IMR-90 (cell line): ENCODE measurements at regions not wholly inside any gene's neighbourhood (a gene's known extent, or its start where the extent isn't known, plus 50 kb on each side); places are given as distances from the start of the nearest gene placed in this dataset.

Experiments
- ATAC-seq: fragments of 200-7000 bp; cut with Tn5 transposase; 2 replicates; pipeline ENCODE4 v1.9.1; 2020; ENCODE audit warnings: low read depth, mild to moderate bottlenecking, moderate library complexity
- BruUV-seq: library from RNA; stranded (reverse); fragments of 400-500 nt; replicated peaks from 2 replicates; lab custom pipeline; 2021; lab: Mats Ljungman, UMichigan
- CTCF ChIA-PET: fragments of 300-600 bp; formaldehyde crosslinking; extraction: SDS; loops from one replicate; lab custom pipeline; 2021; ENCODE audit warnings: antibody characterized with exemption; lab: Yijun Ruan, JAX
- POLR2A ChIA-PET: fragments of 300-600 bp; sonication (Branson Sonifier 250); formaldehyde crosslinking; loops from one replicate; lab custom pipeline; 2022; ENCODE audit warnings: antibody characterized with exemption; ENCODE audit not compliant: unreplicated experiment; lab: Charles Lee
- DNase-seq: peaks from one replicate; pipeline ENCODE4 v3.0.0; 2013
- H2AFZ ChIP-seq: replicated peaks from 2 replicates; pipeline ENCODE3; 2013; ENCODE audit warnings: low read length, mild to moderate bottlenecking; ENCODE audit not compliant: poor library complexity
- H2AK5ac ChIP-seq: 2 replicates; pipeline ENCODE4 v1.6.1; 2013; ENCODE audit warnings: low read depth, low read length, inconsistent platforms
- H2AK9ac ChIP-seq: replicated peaks from 2 replicates; pipeline ENCODE3; 2013; ENCODE audit warnings: mild to moderate bottlenecking, low read depth, low read length, moderate library complexity; ENCODE audit not compliant: poor library complexity
- H2BK120ac ChIP-seq: 2 replicates; pipeline ENCODE4 v1.6.1; 2013; ENCODE audit warnings: low read depth, low read length, inconsistent platforms
- H2BK15ac ChIP-seq: 3 replicates; pipeline ENCODE4 v1.6.1; 2013; ENCODE audit warnings: low read depth, low read length, inconsistent platforms
- H2BK20ac ChIP-seq: 2 replicates; pipeline ENCODE4 v1.6.1; 2013; ENCODE audit warnings: low read depth, mild to moderate bottlenecking, inconsistent platforms, low read length, moderate library complexity
- H2BK5ac ChIP-seq: 2 replicates; pipeline ENCODE4 v1.6.1; 2013; ENCODE audit warnings: mild to moderate bottlenecking, low read depth, low read length, inconsistent platforms; ENCODE audit not compliant: poor library complexity, severe bottlenecking
- H3K14ac ChIP-seq: replicated peaks from 2 replicates; pipeline ENCODE4 v1.6.1; 2013; ENCODE audit warnings: low read depth, low read length, inconsistent platforms
- H3K18ac ChIP-seq: 2 replicates; pipeline ENCODE4 v1.6.1; 2013; ENCODE audit warnings: low read depth, low read length, control low read depth
- H3K23ac ChIP-seq: 2 replicates; pipeline ENCODE4 v1.6.1; 2013; ENCODE audit warnings: low read depth, low read length, inconsistent platforms
- H3K27ac ChIP-seq: 2 replicates; pipeline ENCODE4 v1.5.1; 2013; ENCODE audit warnings: mild to moderate bottlenecking, control low read depth, low read length; ENCODE audit not compliant: insufficient read depth
- H3K27me3 ChIP-seq: 2 replicates; pipeline ENCODE4 v1.6.1; 2013; ENCODE audit warnings: low read length; ENCODE audit not compliant: control insufficient read depth, insufficient read depth
- H3K36me3 ChIP-seq: 2 replicates; pipeline ENCODE4 v1.6.1; 2013; ENCODE audit warnings: low read length, mixed read lengths; ENCODE audit not compliant: control insufficient read depth, insufficient read depth
- H3K4ac ChIP-seq: 2 replicates; pipeline ENCODE4 v1.6.1; 2013; ENCODE audit warnings: low read depth, low read length, inconsistent platforms
- H3K4me1 ChIP-seq: 2 replicates; pipeline ENCODE4 v1.6.1; 2013; ENCODE audit warnings: low read length, mixed read lengths; ENCODE audit not compliant: control insufficient read depth, insufficient read depth
- H3K4me2 ChIP-seq: 2 replicates; pipeline ENCODE4 v1.6.1; 2013; ENCODE audit warnings: low read depth, mild to moderate bottlenecking, control low read depth, low read length, moderate library complexity
- H3K4me3 ChIP-seq: 2 replicates; pipeline ENCODE4 v1.5.1; 2013; ENCODE audit warnings: low read depth, mild to moderate bottlenecking, control low read depth, low read length, moderate library complexity; ENCODE audit not compliant: insufficient read depth
- H3K56ac ChIP-seq: 2 replicates; pipeline ENCODE4 v1.6.1; 2013; ENCODE audit warnings: low read length, inconsistent platforms; ENCODE audit not compliant: insufficient read depth; ENCODE audit errors: extremely low read depth
- H3K79me1 ChIP-seq, 2 experiments: 2 replicates each; pipeline ENCODE4 v1.6.1; 2013; ENCODE audit warnings: low read length in 2 of 2, inconsistent platforms in 1 of 2, low read depth in 1 of 2
- H3K9ac ChIP-seq: 2 replicates; pipeline ENCODE4 v1.6.1; 2013; ENCODE audit warnings: low read depth, low read length, control low read depth
- H3K9me1 ChIP-seq: 2 replicates; pipeline ENCODE4 v1.6.1; 2013; ENCODE audit warnings: low read length, inconsistent platforms; ENCODE audit not compliant: insufficient read depth
- H3K9me3 ChIP-seq: 2 replicates; pipeline ENCODE4 v1.6.1; 2013; ENCODE audit warnings: low read length; ENCODE audit not compliant: control insufficient read depth, insufficient read depth
- H4K20me1 ChIP-seq: 2 replicates; pipeline ENCODE4 v1.6.1; 2013; ENCODE audit warnings: low read length, inconsistent platforms; ENCODE audit not compliant: insufficient read depth
- H4K5ac ChIP-seq: 2 replicates; pipeline ENCODE4 v1.6.1; 2013; ENCODE audit warnings: mild to moderate bottlenecking, low read depth, low read length, control low read depth
- H4K8ac ChIP-seq, 2 experiments: 2 replicates each; pipeline ENCODE4 v1.6.1; 2013; ENCODE audit warnings: low read depth in 2 of 2, low read length in 2 of 2, control low read depth in 1 of 2, inconsistent platforms in 1 of 2
- H4K91ac ChIP-seq: 2 replicates; pipeline ENCODE4 v1.6.1; 2013; ENCODE audit warnings: low read depth, low read length, inconsistent platforms; ENCODE audit not compliant: insufficient read depth
- BHLHE40 ChIP-seq: fragments of 150-350 bp; IDR thresholded peaks from 2 replicates; pipeline ENCODE4 v1.6.1; 2016; ENCODE audit warnings: mild to moderate bottlenecking, low read depth, low read length
- CEBPB ChIP-seq: IDR thresholded peaks from 2 replicates; pipeline ENCODE4 v1.6.1; 2012; ENCODE audit warnings: low read depth, low read length, improper control_type of control experiment
- CHD1 ChIP-seq: IDR thresholded peaks from 2 replicates; pipeline ENCODE4 v1.6.1; 2012; ENCODE audit warnings: low read depth, low read length, improper control_type of control experiment
- FOS ChIP-seq: fragments of 150-350 bp; IDR thresholded peaks from 2 replicates; pipeline ENCODE4 v1.6.1; 2016; ENCODE audit warnings: low read depth, low read length
- MAFK ChIP-seq: IDR thresholded peaks from 2 replicates; pipeline ENCODE4 v1.6.1; 2012; ENCODE audit warnings: low read depth, low read length, improper control_type of control experiment
- MAZ ChIP-seq: IDR thresholded peaks from 2 replicates; pipeline ENCODE4 v1.6.1; 2012; ENCODE audit warnings: low read depth, mild to moderate bottlenecking, low read length, improper control_type of control experiment, moderate library complexity, borderline replicate concordance
- MXI1 ChIP-seq: IDR thresholded peaks from 2 replicates; pipeline ENCODE4 v1.6.1; 2012; ENCODE audit warnings: low read depth, mild to moderate bottlenecking, low read length, moderate library complexity, borderline replicate concordance
- NFE2L2 ChIP-seq: fragments of 150-350 bp; IDR thresholded peaks from 2 replicates; pipeline ENCODE4 v1.6.1; 2016; ENCODE audit warnings: low read depth, mild to moderate bottlenecking, low read length
- POLR2A ChIP-seq: IDR thresholded peaks from 2 replicates; pipeline ENCODE4 v1.6.1; 2012; ENCODE audit warnings: mild to moderate bottlenecking, low read depth, low read length
- RAD21 ChIP-seq: IDR thresholded peaks from 2 replicates; pipeline ENCODE4 v1.6.1; 2012; ENCODE audit warnings: low read length, improper control_type of control experiment
- RCOR1 ChIP-seq: IDR thresholded peaks from 2 replicates; pipeline ENCODE4 v1.6.1; 2012; ENCODE audit warnings: mild to moderate bottlenecking, low read length, improper control_type of control experiment; ENCODE audit not compliant: insufficient replicate concordance
- RFX5 ChIP-seq: IDR thresholded peaks from 2 replicates; pipeline ENCODE4 v1.8.0; 2012; ENCODE audit warnings: low read depth, mild to moderate bottlenecking, low read length, moderate library complexity
- SMC3 ChIP-seq: fragments of 150-350 bp; IDR thresholded peaks from 2 replicates; pipeline ENCODE4 v1.6.1; 2016; ENCODE audit warnings: low read depth, mild to moderate bottlenecking, antibody characterized with exemption, low read length, moderate library complexity
- WGBS, 2 experiments: methylation state at CpG; one replicate each; pipeline versions ENCODE4 v1.1.5 to v1.1.7; 2013; ENCODE audit warnings: missing lambda C conversion rate in 2 of 2; ENCODE audit not compliant: insufficient read length in 1 of 2; ENCODE audit errors: extremely low coverage in 2 of 2; 5-methylcytosine and 5-hydroxymethylcytosine counted together
- dilution Hi-C: fragments of 300-500 bp; cut with HindIII; formaldehyde crosslinking; loops from one replicate; pipeline ENCODE4 v1.14.3; 2018; ENCODE audit warnings: low sequenced_read_pairs; ENCODE audit not compliant: unreplicated experiment
- in situ Hi-C: fragments of 300-500 bp; cut with MboI; formaldehyde crosslinking; loops from 3 replicates; pipeline ENCODE4 v1.14.3; 2019; ENCODE audit warnings: low sequenced_read_pairs, inconsistent platforms, mixed read lengths
- intact Hi-C: fragments of 100-400 bp; cut with micrococcal nuclease; formaldehyde crosslinking; loops from 2 replicates; pipeline ENCODE4 v1.10.0; 2022
- TF ChIP-seq, protein P1 (sequence below): conservative IDR thresholded peaks from 2 replicates; pipeline ENCODE4 v1.5.1; 2012; ENCODE audit warnings: mild to moderate bottlenecking, low read depth, low read length, improper control_type of control experiment
- TF ChIP-seq, protein P2 (sequence below): fragments of 150-350 bp; IDR thresholded peaks from 2 replicates; pipeline ENCODE4 v1.6.1; 2016; ENCODE audit warnings: low read depth, mild to moderate bottlenecking, low read length, moderate library complexity, borderline replicate concordance
- TF ChIP-seq, protein P3 (sequence below): fragments of 150-350 bp; IDR thresholded peaks from 2 replicates; pipeline ENCODE4 v1.6.1; 2017; ENCODE audit warnings: mild to moderate bottlenecking, antibody characterized with exemption, low read length, low read depth

DNA sequence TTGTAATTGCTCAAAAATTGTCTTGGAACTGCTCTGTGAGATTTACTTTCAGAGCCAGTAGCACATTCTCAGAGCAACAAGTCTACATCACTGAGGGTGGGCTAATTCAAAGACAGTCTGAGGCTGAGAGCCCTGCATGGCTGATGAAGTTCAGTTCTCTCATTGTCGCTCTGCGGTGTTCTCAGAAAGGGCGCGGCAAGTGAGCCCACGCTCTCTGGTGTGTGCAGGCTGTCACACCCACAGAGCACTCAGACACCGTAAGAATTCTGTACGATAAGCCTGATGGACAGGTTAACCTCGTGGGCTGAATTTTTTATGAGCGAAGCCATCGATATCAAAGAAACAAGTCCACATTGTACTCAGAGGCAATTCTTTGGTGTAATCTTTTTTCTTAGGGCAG lies 557.8 kb downstream of the HACE1 start:
- H3K18ac ChIP-seq: no peak overlapping the region
- no peak overlapping the region for H2BK120ac ChIP-seq
- no peak overlapping the region for H3K9ac ChIP-seq
- H3K4me1 ChIP-seq: no peaks in the 10 kb centered on the region
- dilution Hi-C loops: no loop called here
- WGBS, 2 experiments: 90% methylated on average over 5 of the region's 10 CpGs; no CpG with 5 or more reads in 1 of the 2 experiments
- no peak for TF ChIP-seq MAZ
- TF ChIP-seq, protein P1, sequence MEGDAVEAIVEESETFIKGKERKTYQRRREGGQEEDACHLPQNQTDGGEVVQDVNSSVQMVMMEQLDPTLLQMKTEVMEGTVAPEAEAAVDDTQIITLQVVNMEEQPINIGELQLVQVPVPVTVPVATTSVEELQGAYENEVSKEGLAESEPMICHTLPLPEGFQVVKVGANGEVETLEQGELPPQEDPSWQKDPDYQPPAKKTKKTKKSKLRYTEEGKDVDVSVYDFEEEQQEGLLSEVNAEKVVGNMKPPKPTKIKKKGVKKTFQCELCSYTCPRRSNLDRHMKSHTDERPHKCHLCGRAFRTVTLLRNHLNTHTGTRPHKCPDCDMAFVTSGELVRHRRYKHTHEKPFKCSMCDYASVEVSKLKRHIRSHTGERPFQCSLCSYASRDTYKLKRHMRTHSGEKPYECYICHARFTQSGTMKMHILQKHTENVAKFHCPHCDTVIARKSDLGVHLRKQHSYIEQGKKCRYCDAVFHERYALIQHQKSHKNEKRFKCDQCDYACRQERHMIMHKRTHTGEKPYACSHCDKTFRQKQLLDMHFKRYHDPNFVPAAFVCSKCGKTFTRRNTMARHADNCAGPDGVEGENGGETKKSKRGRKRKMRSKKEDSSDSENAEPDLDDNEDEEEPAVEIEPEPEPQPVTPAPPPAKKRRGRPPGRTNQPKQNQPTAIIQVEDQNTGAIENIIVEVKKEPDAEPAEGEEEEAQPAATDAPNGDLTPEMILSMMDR: no peak
- TF ChIP-seq SMC3: no peak
- no peak for TF ChIP-seq MXI1
- no peak for TF ChIP-seq RFX5
- no peak for TF ChIP-seq CHD1
- TF ChIP-seq RAD21: no peak
- TF ChIP-seq, protein P2, sequence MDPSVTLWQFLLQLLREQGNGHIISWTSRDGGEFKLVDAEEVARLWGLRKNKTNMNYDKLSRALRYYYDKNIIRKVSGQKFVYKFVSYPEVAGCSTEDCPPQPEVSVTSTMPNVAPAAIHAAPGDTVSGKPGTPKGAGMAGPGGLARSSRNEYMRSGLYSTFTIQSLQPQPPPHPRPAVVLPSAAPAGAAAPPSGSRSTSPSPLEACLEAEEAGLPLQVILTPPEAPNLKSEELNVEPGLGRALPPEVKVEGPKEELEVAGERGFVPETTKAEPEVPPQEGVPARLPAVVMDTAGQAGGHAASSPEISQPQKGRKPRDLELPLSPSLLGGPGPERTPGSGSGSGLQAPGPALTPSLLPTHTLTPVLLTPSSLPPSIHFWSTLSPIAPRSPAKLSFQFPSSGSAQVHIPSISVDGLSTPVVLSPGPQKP: no peak
- no peak for TF ChIP-seq MAFK
- TF ChIP-seq NFE2L2: no peak
- TF ChIP-seq CEBPB: no peak
- no peak for TF ChIP-seq BHLHE40
- no peak for TF ChIP-seq FOS
- TF ChIP-seq POLR2A: no peak
- TF ChIP-seq, protein P3, sequence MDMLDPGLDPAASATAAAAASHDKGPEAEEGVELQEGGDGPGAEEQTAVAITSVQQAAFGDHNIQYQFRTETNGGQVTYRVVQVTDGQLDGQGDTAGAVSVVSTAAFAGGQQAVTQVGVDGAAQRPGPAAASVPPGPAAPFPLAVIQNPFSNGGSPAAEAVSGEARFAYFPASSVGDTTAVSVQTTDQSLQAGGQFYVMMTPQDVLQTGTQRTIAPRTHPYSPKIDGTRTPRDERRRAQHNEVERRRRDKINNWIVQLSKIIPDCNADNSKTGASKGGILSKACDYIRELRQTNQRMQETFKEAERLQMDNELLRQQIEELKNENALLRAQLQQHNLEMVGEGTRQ: no peak
- no peak for TF ChIP-seq RCOR1
- no peak overlapping the region for H4K8ac ChIP-seq
- BruUV-seq: no TSS peak
- H3K9me3 ChIP-seq: peaks cover 13% of the 10 kb centered on the region
- no peak overlapping the region for H3K56ac ChIP-seq
- no peaks in the 10 kb centered on the region for H3K36me3 ChIP-seq
- H4K91ac ChIP-seq: no peak overlapping the region
- no peaks in the 10 kb centered on the region for H3K27me3 ChIP-seq
- ChIA-PET POLR2A (no interaction called here), CTCF (no interaction called here)
- no peak overlapping the region for H2AK5ac ChIP-seq
- H3K4me3 ChIP-seq: no peak overlapping the region
- H2AK9ac ChIP-seq: no peak overlapping the region
- H3K4ac ChIP-seq: no peak overlapping the region
- H2AFZ ChIP-seq: no peak overlapping the region
- H3K9me1 ChIP-seq: no peaks in the 10 kb centered on the region
- no peaks in the 10 kb centered on the region for H3K79me1 ChIP-seq
- no peak overlapping the region for H3K14ac ChIP-seq
- no peak overlapping the region for H2BK5ac ChIP-seq
- no peak overlapping the region for H3K23ac ChIP-seq
- no peaks in the 10 kb centered on the region for H4K20me1 ChIP-seq
- ATAC-seq (no peak), DNase-seq (no peak)
- H2BK15ac ChIP-seq: no peak overlapping the region
- H2BK20ac ChIP-seq: no peak overlapping the region
- H3K4me2 ChIP-seq: no peak overlapping the region
- H3K27ac ChIP-seq: no peak overlapping the region
- in situ Hi-C loops: no loop called here
- H4K5ac ChIP-seq: no peak overlapping the region
- intact Hi-C loops: no loop called here
